ENCODE measurements at regions not wholly inside any gene's neighbourhood (a gene's known extent, or its start where the extent isn't known, plus 50 kb on each side); places are given as distances from the start of the nearest gene placed in this dataset.

DNA sequence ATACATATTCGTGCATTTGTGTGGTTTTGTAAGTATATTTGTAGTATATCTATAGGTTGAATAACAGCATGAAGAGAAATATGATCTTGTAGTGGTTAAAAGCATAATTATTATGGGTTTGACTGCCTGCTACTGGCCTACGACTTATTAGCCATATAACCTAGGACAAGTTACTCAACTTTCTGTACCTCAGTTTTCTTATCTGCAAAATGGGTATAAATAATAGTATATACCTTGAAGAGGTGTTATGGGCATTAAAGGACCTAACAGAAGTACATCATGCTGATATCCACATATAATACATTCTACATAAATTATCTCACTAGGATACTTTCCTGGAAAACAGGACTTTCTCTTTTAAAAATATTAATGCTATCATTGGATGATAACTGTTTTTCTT is 118.3 kb upstream of the ELL2 start:
- TF ChIP-seq, protein P1, sequence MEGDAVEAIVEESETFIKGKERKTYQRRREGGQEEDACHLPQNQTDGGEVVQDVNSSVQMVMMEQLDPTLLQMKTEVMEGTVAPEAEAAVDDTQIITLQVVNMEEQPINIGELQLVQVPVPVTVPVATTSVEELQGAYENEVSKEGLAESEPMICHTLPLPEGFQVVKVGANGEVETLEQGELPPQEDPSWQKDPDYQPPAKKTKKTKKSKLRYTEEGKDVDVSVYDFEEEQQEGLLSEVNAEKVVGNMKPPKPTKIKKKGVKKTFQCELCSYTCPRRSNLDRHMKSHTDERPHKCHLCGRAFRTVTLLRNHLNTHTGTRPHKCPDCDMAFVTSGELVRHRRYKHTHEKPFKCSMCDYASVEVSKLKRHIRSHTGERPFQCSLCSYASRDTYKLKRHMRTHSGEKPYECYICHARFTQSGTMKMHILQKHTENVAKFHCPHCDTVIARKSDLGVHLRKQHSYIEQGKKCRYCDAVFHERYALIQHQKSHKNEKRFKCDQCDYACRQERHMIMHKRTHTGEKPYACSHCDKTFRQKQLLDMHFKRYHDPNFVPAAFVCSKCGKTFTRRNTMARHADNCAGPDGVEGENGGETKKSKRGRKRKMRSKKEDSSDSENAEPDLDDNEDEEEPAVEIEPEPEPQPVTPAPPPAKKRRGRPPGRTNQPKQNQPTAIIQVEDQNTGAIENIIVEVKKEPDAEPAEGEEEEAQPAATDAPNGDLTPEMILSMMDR (tag by site-specific recombination; IDR thresholded peaks at IDR 0.05) = no peak
- no peak for TF ChIP-seq PRDM1 (tag by site-specific recombination; IDR thresholded peaks at IDR 0.05)
